K562 (cell line): ENCODE measurements at regions not wholly inside any gene's neighbourhood (a gene's known extent, or its start where the extent isn't known, plus 50 kb on each side); places are given as distances from the start of the nearest gene placed in this dataset.
A peak's percentile ranks its signal among the peaks of the same experiment; 100 is the strongest.

ENCODE experiments used
- ATAC-seq: fragments of 200-7000 bp; cut with Tn5 transposase; 3 replicates; pipeline ENCODE4 v1.9.1; 2020; ENCODE audit warnings: moderate library complexity
- BruUV-seq: library from RNA; stranded (reverse); fragments of 400-500 nt; replicated peaks from 2 replicates; lab custom pipeline; 2021; lab: Mats Ljungman, UMichigan
- CTCF ChIA-PET: fragments of 300-600 bp; formaldehyde crosslinking; extraction: SDS; loops from one replicate; lab custom pipeline; 2021; ENCODE audit warnings: low intra/inter-chr PET ratio; lab: Yijun Ruan, JAX
- POLR2A ChIA-PET: fragments of 300-600, 350-650 bp; sonication (Branson Sonifier 250); formaldehyde crosslinking; extraction: SDS; loops from one replicate; lab custom pipeline; 2021; ENCODE audit warnings: antibody characterized with exemption, inconsistent platforms; lab: Yijun Ruan, JAX
- DNase-seq, 4 experiments: peaks; one replicate each; pipeline versions ENCODE4 v3.0.0 to v3.0.0-alpha.2; 2011 to 2018; ENCODE audit warnings: low spot score in 3 of 4, mixed read lengths in 3 of 4; ENCODE audit errors: extremely low read depth in 1 of 4
- FAIRE-seq: peaks from 2 replicates; lab custom pipeline; 2011; peaks lifted over from hg19 to GRCh38; lab: Jason Lieb, UNC
- H2AFZ ChIP-seq: 2 replicates; pipeline ENCODE4 v1.6.0; 2011; ENCODE audit warnings: low read depth, low read length, control low read depth, inconsistent platforms
- H3K27ac ChIP-seq: fragments of 200-600 bp; 3 replicates; pipeline ENCODE4 v1.8.0; 2011; ENCODE audit warnings: low read depth, mild to moderate bottlenecking, control low read depth, inconsistent platforms, low read length, moderate library complexity, mixed read lengths; ENCODE audit errors: extremely low read depth
- H3K27me3 ChIP-seq, 2 experiments: fragments of 300-600 bp in 1 of 2; 2 replicates in 1 of 2; 3 replicates in 1 of 2; pipeline versions ENCODE4 v1.6.0 to v1.8.0; 2011; ENCODE audit warnings: inconsistent platforms in 2 of 2, low read length in 2 of 2, mild to moderate bottlenecking in 1 of 2, mixed read lengths in 1 of 2, moderate library complexity in 1 of 2; ENCODE audit not compliant: control insufficient read depth in 2 of 2, insufficient read depth in 2 of 2
- H3K36me3 ChIP-seq: fragments of 300-600 bp; 3 replicates; pipeline ENCODE4 v1.8.0; 2011; ENCODE audit warnings: mild to moderate bottlenecking, low read length, inconsistent platforms; ENCODE audit not compliant: control insufficient read depth, insufficient read depth
- H3K4me1 ChIP-seq, 2 experiments: fragments of 200-600 bp in 1 of 2; replicated peaks in 1 of 2; 2 replicates in 1 of 2; 3 replicates in 1 of 2; pipeline versions ENCODE4 v1.5.1 to v1.8.0; 2011; ENCODE audit warnings: inconsistent platforms in 2 of 2, low read length in 2 of 2, mild to moderate bottlenecking in 1 of 2, mixed read lengths in 1 of 2, moderate library complexity in 1 of 2; ENCODE audit not compliant: control insufficient read depth in 2 of 2, insufficient read depth in 2 of 2
- H3K4me2 ChIP-seq: 2 replicates; pipeline ENCODE4 v1.6.1; 2011; ENCODE audit warnings: low read length, control low read depth, inconsistent platforms, mixed read lengths; ENCODE audit not compliant: insufficient read depth
- H3K4me3 ChIP-seq: fragments of 200-600 bp; sonication (generic), shearing (Covaris generic); 2 replicates; pipeline ENCODE4 v1.5.1; 2016; ENCODE audit warnings: control low read depth, inconsistent platforms
- H3K79me2 ChIP-seq: fragments of 200-600 bp; 3 replicates; pipeline ENCODE4 v1.8.0; 2011; ENCODE audit warnings: low read length, inconsistent platforms; ENCODE audit not compliant: control insufficient read depth, insufficient read depth
- H3K9ac ChIP-seq, 2 experiments: 2 replicates each; pipeline versions ENCODE4 v1.6.0 to v1.6.1; 2011; ENCODE audit warnings: low read depth in 2 of 2, low read length in 2 of 2, control low read depth in 1 of 2, inconsistent platforms in 1 of 2, mild to moderate bottlenecking in 1 of 2, mixed read lengths in 1 of 2; ENCODE audit not compliant: insufficient read depth in 1 of 2
- H3K9me1 ChIP-seq: one replicate; pipeline ENCODE4 v1.6.0; 2011; ENCODE audit warnings: inconsistent platforms, mild to moderate bottlenecking, low read length, moderate library complexity; ENCODE audit not compliant: control insufficient read depth, insufficient read depth
- H3K9me3 ChIP-seq: replicated peaks from 2 replicates; pipeline ENCODE4 v1.5.1; 2011; ENCODE audit warnings: low read depth, low read length, inconsistent platforms; ENCODE audit not compliant: control insufficient read depth, insufficient read depth
- H4K20me1 ChIP-seq: replicated peaks from 2 replicates; pipeline ENCODE4 v1.6.1; 2011; ENCODE audit warnings: low read length, inconsistent platforms, mixed read lengths; ENCODE audit not compliant: control insufficient read depth, insufficient read depth
- CEBPB ChIP-seq: fragments of 450-650 bp; IDR thresholded peaks from 2 replicates; pipeline ENCODE4 v1.6.1; 2016; ENCODE audit warnings: missing genetic modification characterization, missing compliant biosample characterization
- CEBPG ChIP-seq, 3 experiments: fragments of 200-800 bp in 1 of 3; sonication (Bioruptor generic) in 1 of 3; sonication (generic) in 1 of 3; formaldehyde crosslinking in 1 of 3; IDR thresholded peaks in 2 of 3; conservative IDR thresholded peaks in 1 of 3; 2 replicates each; pipeline versions ENCODE4 v1.6.1 to v1.8.0; 2016 to 2022; ENCODE audit warnings: missing compliant biosample characterization in 2 of 3, missing genetic modification characterization in 2 of 3, mild to moderate bottlenecking in 1 of 3, missing genetic modification reagents in 1 of 3
- MCM7 ChIP-seq, 2 experiments: fragments of 450-650 bp; IDR thresholded peaks; 2 replicates each; pipeline ENCODE4 v1.6.1; 2016 to 2018
- MTA3 ChIP-seq: fragments of 450-650 bp; formaldehyde crosslinking; IDR thresholded peaks from 2 replicates; pipeline ENCODE4 v1.6.1; 2017; ENCODE audit warnings: mild to moderate bottlenecking, borderline replicate concordance
- WGBS: fragments of 100-300 bp; shearing (Covaris generic); methylation state at CpG from one replicate; pipeline ENCODE4 v1.1.6; 2016; ENCODE audit warnings: low coverage, mixed read lengths; ENCODE audit not compliant: insufficient coverage; ENCODE audit errors: missing lambda C conversion rate; 5-methylcytosine and 5-hydroxymethylcytosine counted together
- in situ Hi-C: fragments of 300-500 bp; cut with MboI; formaldehyde crosslinking; loops from 4 replicates; pipeline ENCODE4 v1.15.0; 2018; ENCODE audit warnings: inconsistent platforms, mixed read lengths
- intact Hi-C: fragments of 100-400 bp; cut with micrococcal nuclease; formaldehyde crosslinking; loops from 2 replicates; pipeline ENCODE4 v1.14.2; 2022
- TF ChIP-seq, protein P1 (sequence below), 2 experiments: fragments of 450-650 bp; conservative IDR thresholded peaks; 2 replicates each; pipeline ENCODE4 v1.6.1; 2017; ENCODE audit warnings: mild to moderate bottlenecking in 2 of 2, moderate library complexity in 2 of 2
- TF ChIP-seq, protein P2 (sequence below): sonication (generic); formaldehyde crosslinking; IDR thresholded peaks from 2 replicates; pipeline ENCODE4 v1.8.1; 2023; ENCODE audit warnings: mild to moderate bottlenecking, missing genetic modification reagents
- TF ChIP-seq, protein P3 (sequence below): fragments of 450-650 bp; IDR thresholded peaks from 2 replicates; pipeline ENCODE4 v1.6.1; 2016; ENCODE audit warnings: mild to moderate bottlenecking, moderate library complexity

DNA sequence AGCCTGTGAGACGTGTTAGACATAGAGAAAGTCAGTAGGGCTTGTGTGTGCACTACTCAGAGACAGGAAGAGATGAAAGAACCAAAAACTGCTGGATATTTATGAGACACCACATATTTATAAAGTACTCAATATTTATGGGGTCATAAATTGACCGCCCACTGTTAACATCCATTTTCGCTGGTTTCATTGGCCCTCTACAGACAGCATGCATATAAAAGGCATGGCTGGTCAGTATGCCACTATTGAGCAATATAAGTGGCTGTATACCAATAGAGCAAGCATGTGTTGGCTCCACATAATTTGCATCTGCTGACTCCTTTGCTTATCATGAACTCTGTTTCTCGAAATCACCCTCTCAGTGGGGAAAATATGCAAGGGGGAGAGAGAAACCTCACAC lies 110.3 kb upstream of the BTN3A2 start:
- intact Hi-C loops (no loop called here), in situ Hi-C loops (no loop called here)
- CTCF ChIA-PET: no interaction called here
- BruUV-seq: no TSS peak
- peaks cover 36% of the 10 kb centered on the region for H3K79me2 ChIP-seq
- POLR2A ChIA-PET: interaction anchor here (0.8 to 10.2 kb wide), 10 partner anchors 12 to 221 kb away, joined by 3 to 94 read pairs (median 6); a partner anchor contains a TSS
- H3K27ac ChIP-seq: no peak overlapping the region
- no peaks in the 10 kb centered on the region for H3K36me3 ChIP-seq
- no peak for FAIRE-seq
- H3K4me3 ChIP-seq: 0 out of 2 replicates have a peak overlapping the region, but pooled peaks have one; percentile 3
- no peaks in the 10 kb centered on the region for H3K9me3 ChIP-seq
- no peak overlapping the region for H3K9ac ChIP-seq
- no peak for DNase-seq
- peak overlapping the region; percentile 51; the same call in 1 of the 2 replicates for H3K4me2 ChIP-seq
- H3K9me1 ChIP-seq: no peaks in the 10 kb centered on the region
- H3K27me3 ChIP-seq: no peaks in the 10 kb centered on the region
- peaks cover 5 to 8% of the 10 kb centered on the region in 2 experiments; a peak in 3 of 5 replicates for H3K4me1 ChIP-seq
- no peaks in the 10 kb centered on the region for H4K20me1 ChIP-seq
- ATAC-seq: no peak
- WGBS: 53% methylated on average over 4 of the region's 4 CpGs
- H2AFZ ChIP-seq: no peak overlapping the region
- TF ChIP-seq, protein P1, sequence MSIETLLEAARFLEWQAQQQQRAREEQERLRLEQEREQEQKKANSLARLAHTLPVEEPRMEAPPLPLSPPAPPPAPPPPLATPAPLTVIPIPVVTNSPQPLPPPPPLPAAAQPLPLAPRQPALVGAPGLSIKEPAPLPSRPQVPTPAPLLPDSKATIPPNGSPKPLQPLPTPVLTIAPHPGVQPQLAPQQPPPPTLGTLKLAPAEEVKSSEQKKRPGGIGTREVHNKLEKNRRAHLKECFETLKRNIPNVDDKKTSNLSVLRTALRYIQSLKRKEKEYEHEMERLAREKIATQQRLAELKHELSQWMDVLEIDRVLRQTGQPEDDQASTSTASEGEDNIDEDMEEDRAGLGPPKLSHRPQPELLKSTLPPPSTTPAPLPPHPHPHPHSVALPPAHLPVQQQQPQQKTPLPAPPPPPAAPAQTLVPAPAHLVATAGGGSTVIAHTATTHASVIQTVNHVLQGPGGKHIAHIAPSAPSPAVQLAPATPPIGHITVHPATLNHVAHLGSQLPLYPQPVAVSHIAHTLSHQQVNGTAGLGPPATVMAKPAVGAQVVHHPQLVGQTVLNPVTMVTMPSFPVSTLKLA (conservative IDR thresholded peaks at IDR 0.05): 0 out of 4 replicates have a peak, but pooled peaks of 1 of the 2 experiments have one; percentile 23
- TF ChIP-seq, protein P2, sequence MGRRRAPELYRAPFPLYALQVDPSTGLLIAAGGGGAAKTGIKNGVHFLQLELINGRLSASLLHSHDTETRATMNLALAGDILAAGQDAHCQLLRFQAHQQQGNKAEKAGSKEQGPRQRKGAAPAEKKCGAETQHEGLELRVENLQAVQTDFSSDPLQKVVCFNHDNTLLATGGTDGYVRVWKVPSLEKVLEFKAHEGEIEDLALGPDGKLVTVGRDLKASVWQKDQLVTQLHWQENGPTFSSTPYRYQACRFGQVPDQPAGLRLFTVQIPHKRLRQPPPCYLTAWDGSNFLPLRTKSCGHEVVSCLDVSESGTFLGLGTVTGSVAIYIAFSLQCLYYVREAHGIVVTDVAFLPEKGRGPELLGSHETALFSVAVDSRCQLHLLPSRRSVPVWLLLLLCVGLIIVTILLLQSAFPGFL (CRISPR knock-in tag): no peak
- TF ChIP-seq, protein P3, sequence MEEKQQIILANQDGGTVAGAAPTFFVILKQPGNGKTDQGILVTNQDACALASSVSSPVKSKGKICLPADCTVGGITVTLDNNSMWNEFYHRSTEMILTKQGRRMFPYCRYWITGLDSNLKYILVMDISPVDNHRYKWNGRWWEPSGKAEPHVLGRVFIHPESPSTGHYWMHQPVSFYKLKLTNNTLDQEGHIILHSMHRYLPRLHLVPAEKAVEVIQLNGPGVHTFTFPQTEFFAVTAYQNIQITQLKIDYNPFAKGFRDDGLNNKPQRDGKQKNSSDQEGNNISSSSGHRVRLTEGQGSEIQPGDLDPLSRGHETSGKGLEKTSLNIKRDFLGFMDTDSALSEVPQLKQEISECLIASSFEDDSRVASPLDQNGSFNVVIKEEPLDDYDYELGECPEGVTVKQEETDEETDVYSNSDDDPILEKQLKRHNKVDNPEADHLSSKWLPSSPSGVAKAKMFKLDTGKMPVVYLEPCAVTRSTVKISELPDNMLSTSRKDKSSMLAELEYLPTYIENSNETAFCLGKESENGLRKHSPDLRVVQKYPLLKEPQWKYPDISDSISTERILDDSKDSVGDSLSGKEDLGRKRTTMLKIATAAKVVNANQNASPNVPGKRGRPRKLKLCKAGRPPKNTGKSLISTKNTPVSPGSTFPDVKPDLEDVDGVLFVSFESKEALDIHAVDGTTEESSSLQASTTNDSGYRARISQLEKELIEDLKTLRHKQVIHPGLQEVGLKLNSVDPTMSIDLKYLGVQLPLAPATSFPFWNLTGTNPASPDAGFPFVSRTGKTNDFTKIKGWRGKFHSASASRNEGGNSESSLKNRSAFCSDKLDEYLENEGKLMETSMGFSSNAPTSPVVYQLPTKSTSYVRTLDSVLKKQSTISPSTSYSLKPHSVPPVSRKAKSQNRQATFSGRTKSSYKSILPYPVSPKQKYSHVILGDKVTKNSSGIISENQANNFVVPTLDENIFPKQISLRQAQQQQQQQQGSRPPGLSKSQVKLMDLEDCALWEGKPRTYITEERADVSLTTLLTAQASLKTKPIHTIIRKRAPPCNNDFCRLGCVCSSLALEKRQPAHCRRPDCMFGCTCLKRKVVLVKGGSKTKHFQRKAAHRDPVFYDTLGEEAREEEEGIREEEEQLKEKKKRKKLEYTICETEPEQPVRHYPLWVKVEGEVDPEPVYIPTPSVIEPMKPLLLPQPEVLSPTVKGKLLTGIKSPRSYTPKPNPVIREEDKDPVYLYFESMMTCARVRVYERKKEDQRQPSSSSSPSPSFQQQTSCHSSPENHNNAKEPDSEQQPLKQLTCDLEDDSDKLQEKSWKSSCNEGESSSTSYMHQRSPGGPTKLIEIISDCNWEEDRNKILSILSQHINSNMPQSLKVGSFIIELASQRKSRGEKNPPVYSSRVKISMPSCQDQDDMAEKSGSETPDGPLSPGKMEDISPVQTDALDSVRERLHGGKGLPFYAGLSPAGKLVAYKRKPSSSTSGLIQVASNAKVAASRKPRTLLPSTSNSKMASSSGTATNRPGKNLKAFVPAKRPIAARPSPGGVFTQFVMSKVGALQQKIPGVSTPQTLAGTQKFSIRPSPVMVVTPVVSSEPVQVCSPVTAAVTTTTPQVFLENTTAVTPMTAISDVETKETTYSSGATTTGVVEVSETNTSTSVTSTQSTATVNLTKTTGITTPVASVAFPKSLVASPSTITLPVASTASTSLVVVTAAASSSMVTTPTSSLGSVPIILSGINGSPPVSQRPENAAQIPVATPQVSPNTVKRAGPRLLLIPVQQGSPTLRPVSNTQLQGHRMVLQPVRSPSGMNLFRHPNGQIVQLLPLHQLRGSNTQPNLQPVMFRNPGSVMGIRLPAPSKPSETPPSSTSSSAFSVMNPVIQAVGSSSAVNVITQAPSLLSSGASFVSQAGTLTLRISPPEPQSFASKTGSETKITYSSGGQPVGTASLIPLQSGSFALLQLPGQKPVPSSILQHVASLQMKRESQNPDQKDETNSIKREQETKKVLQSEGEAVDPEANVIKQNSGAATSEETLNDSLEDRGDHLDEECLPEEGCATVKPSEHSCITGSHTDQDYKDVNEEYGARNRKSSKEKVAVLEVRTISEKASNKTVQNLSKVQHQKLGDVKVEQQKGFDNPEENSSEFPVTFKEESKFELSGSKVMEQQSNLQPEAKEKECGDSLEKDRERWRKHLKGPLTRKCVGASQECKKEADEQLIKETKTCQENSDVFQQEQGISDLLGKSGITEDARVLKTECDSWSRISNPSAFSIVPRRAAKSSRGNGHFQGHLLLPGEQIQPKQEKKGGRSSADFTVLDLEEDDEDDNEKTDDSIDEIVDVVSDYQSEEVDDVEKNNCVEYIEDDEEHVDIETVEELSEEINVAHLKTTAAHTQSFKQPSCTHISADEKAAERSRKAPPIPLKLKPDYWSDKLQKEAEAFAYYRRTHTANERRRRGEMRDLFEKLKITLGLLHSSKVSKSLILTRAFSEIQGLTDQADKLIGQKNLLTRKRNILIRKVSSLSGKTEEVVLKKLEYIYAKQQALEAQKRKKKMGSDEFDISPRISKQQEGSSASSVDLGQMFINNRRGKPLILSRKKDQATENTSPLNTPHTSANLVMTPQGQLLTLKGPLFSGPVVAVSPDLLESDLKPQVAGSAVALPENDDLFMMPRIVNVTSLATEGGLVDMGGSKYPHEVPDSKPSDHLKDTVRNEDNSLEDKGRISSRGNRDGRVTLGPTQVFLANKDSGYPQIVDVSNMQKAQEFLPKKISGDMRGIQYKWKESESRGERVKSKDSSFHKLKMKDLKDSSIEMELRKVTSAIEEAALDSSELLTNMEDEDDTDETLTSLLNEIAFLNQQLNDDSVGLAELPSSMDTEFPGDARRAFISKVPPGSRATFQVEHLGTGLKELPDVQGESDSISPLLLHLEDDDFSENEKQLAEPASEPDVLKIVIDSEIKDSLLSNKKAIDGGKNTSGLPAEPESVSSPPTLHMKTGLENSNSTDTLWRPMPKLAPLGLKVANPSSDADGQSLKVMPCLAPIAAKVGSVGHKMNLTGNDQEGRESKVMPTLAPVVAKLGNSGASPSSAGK: 0 out of 2 replicates have a peak, but pooled peaks have one; percentile 15
- 0 out of 2 replicates have a peak, but pooled peaks have one; percentile 7 for TF ChIP-seq MTA3
- no peak; the same call in 1 of the 2 replicates for TF ChIP-seq CEBPG (CRISPR knock-in tag; IDR thresholded peaks at IDR 0.05)
- peak; percentile 41 to 63; a peak in 3 of 4 replicates for TF ChIP-seq CEBPG (tag; conservative IDR thresholded peaks at IDR 0.05 in 1 of 2, IDR thresholded peaks at IDR 0.05 in 1 of 2)
- peak; percentile 83 for TF ChIP-seq CEBPB (tag)
- TF ChIP-seq MCM7 (IDR thresholded peaks at IDR 0.05): no peak
